Hepatocyte (in vitro differentiated cells): ENCODE measurements at regions not wholly inside any gene's neighbourhood (a gene's known extent, or its start where the extent isn't known, plus 50 kb on each side); places are given as distances from the start of the nearest gene placed in this dataset.

ENCODE experiments used
- DNase-seq: peaks from one replicate; pipeline ENCODE4 v3.0.0-alpha.2; 2016; ENCODE audit warnings: low spot score
- H2AFZ ChIP-seq: fragments of 200-600 bp; sonication (generic); 2 replicates; pipeline ENCODE4 v1.6.0; 2016; ENCODE audit warnings: antibody characterized with exemption, mild to moderate bottlenecking
- H3K27ac ChIP-seq: fragments of 200-600 bp; sonication (generic); 2 replicates; pipeline ENCODE4 v1.5.1; 2016; ENCODE audit warnings: mild to moderate bottlenecking
- H3K27me3 ChIP-seq: fragments of 200-600 bp; sonication (generic); 2 replicates; pipeline ENCODE4 v1.6.1; 2016
- H3K36me3 ChIP-seq: fragments of 200-600 bp; sonication (generic); replicated peaks from 2 replicates; pipeline ENCODE4 v1.5.1; 2016; ENCODE audit warnings: low read depth; ENCODE audit not compliant: insufficient read depth
- H3K4me1 ChIP-seq: fragments of 200-600 bp; sonication (generic); 2 replicates; pipeline ENCODE4 v1.5.1; 2016; ENCODE audit warnings: mild to moderate bottlenecking, moderate library complexity; ENCODE audit not compliant: insufficient read depth
- H3K4me2 ChIP-seq: fragments of 200-600 bp; sonication (generic); 2 replicates; pipeline ENCODE4 v1.6.0; 2016
- H3K4me3 ChIP-seq: fragments of 200-600 bp; sonication (generic); 2 replicates; pipeline ENCODE4 v1.5.1; 2016; ENCODE audit warnings: mild to moderate bottlenecking
- H3K79me2 ChIP-seq: fragments of 200-600 bp; sonication (generic); 2 replicates; pipeline ENCODE4 v1.6.0; 2017; ENCODE audit warnings: mild to moderate bottlenecking
- H3K9me2 ChIP-seq: fragments of 200-600 bp; sonication (generic); replicated peaks from 2 replicates; pipeline ENCODE4 v1.6.0; 2017; ENCODE audit warnings: mild to moderate bottlenecking; ENCODE audit not compliant: insufficient read depth
- H3K9me3 ChIP-seq: fragments of 200-600 bp; sonication (generic); 2 replicates; pipeline ENCODE4 v1.5.1; 2016; ENCODE audit warnings: low read depth, mild to moderate bottlenecking
- H4K20me1 ChIP-seq: fragments of 200-600 bp; sonication (generic); 2 replicates; pipeline ENCODE4 v1.6.0; 2016; ENCODE audit warnings: mild to moderate bottlenecking; ENCODE audit not compliant: insufficient read depth, poor library complexity, severe bottlenecking
- EZH2 ChIP-seq: fragments of 200-600 bp; sonication (generic); IDR thresholded peaks from 2 replicates; pipeline ENCODE4 v1.6.1; 2016; ENCODE audit warnings: antibody characterized with exemption, mild to moderate bottlenecking, borderline replicate concordance
- EZH2phosphoT487 ChIP-seq: fragments of 200-600 bp; sonication (generic); IDR thresholded peaks from one replicate; pipeline ENCODE4 v1.6.1; 2018; ENCODE audit warnings: antibody characterized with exemption, mild to moderate bottlenecking, low read depth, moderate library complexity; ENCODE audit not compliant: unreplicated experiment, severe bottlenecking
- WGBS: methylation state at CpG from one replicate; pipeline ENCODE4 v1.1.6; 2016; ENCODE audit warnings: low lambda C conversion rate; ENCODE audit errors: missing lambda C conversion rate; 5-methylcytosine and 5-hydroxymethylcytosine counted together
- TF ChIP-seq, protein P1 (sequence below): fragments of 200-600 bp; sonication (generic); IDR thresholded peaks from 2 replicates; pipeline ENCODE4 v1.5.1; 2016; ENCODE audit warnings: antibody characterized with exemption, mild to moderate bottlenecking; ENCODE audit not compliant: poor library complexity

DNA sequence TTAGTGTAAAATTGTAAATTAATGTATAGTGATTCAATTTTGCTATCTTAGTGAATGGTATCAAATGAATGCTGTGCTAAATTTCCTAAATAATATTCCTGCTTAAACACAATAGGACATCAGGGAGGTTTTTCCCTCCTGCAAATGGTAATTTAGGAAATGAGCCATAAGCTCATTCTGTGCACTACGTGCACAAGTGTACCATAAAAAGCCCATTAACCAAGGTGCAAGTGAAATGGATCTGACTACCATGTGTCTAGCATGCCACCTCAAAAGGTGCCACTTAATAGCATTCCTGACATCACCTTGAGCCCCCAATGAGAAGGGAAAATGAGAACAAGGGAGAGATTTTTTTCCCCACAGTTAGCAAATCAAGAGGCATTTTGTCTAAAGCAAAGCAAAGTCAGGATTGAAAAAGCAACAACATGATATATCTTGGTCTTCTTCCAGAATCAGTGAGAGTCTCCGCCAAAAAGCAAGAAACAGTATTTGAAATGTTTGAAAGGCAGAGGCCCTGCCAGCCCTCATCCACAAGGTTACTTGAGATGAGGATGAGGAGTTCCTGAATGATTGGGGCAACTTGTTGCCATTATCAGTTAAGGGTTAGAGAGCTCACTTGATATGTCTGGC, 334.2 kb upstream of the RSPO3 start:
- Histone ChIP-seq H3K4me1 (no peaks in the 10 kb centered on the region), H3K79me2 (no peaks in the 10 kb centered on the region), H3K4me2 (no peak overlapping the region), H3K9me2 (no peaks in the 10 kb centered on the region), H3K27me3 (no peaks in the 10 kb centered on the region), H3K4me3 (no peak overlapping the region), H4K20me1 (no peaks in the 10 kb centered on the region), H2AFZ (no peak overlapping the region), H3K27ac (no peak overlapping the region), H3K36me3 (no peaks in the 10 kb centered on the region), H3K9me3 (no peaks in the 10 kb centered on the region)
- no peak for TF ChIP-seq EZH2phosphoT487
- TF ChIP-seq, protein P1, sequence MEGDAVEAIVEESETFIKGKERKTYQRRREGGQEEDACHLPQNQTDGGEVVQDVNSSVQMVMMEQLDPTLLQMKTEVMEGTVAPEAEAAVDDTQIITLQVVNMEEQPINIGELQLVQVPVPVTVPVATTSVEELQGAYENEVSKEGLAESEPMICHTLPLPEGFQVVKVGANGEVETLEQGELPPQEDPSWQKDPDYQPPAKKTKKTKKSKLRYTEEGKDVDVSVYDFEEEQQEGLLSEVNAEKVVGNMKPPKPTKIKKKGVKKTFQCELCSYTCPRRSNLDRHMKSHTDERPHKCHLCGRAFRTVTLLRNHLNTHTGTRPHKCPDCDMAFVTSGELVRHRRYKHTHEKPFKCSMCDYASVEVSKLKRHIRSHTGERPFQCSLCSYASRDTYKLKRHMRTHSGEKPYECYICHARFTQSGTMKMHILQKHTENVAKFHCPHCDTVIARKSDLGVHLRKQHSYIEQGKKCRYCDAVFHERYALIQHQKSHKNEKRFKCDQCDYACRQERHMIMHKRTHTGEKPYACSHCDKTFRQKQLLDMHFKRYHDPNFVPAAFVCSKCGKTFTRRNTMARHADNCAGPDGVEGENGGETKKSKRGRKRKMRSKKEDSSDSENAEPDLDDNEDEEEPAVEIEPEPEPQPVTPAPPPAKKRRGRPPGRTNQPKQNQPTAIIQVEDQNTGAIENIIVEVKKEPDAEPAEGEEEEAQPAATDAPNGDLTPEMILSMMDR, result no peak
- no peak for TF ChIP-seq EZH2
- 73% methylated on average over 2 of the region's 2 CpGs for WGBS
- no peak for DNase-seq

GRCh38 chr6:126786262-126786661, 332.2 kb upstream of the RSPO3 start:
- no peaks in the 10 kb centered on the region for H4K20me1 ChIP-seq
- H2AFZ ChIP-seq, result no peak overlapping the region
- no peaks in the 10 kb centered on the region for H3K27me3 ChIP-seq
- H3K27ac ChIP-seq, result no peak overlapping the region
- H3K79me2 ChIP-seq, result no peaks in the 10 kb centered on the region
- H3K4me3 ChIP-seq, result no peak overlapping the region
- 89% methylated on average over 1 of the region's 1 CpG for WGBS
- H3K4me2 ChIP-seq, result no peak overlapping the region
- no peaks in the 10 kb centered on the region for H3K9me3 ChIP-seq
- TF ChIP-seq, protein P1, result no peak
- no peak for TF ChIP-seq EZH2phosphoT487
- TF ChIP-seq EZH2, result no peak
- no peak for DNase-seq
- no peaks in the 10 kb centered on the region for H3K36me3 ChIP-seq
- H3K9me2 ChIP-seq, result no peaks in the 10 kb centered on the region
- no peaks in the 10 kb centered on the region for H3K4me1 ChIP-seq

DNA sequence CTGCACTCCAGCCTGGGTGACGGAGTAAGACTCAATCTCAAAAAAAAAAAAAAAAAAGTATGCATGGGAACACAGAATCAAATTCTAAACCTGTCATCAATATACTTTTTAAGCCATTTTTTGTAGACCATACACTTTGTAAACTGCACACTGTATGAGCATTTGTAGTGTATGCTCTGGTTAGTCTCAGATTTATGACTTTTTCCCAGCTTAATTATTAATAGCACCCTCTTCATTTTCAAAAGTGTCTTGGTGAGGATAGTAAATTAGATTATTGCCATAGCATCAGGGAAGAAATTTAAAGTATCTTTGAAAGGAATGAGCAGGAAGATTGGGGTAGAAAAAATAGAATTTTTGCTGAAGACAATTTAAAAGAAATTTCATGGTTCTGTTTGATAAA, 330.8 kb upstream of the RSPO3 start:
- WGBS, result 100% methylated on average over 1 of the region's 1 CpG
- Histone ChIP-seq H3K27ac (no peak overlapping the region), H3K36me3 (no peaks in the 10 kb centered on the region), H3K79me2 (no peaks in the 10 kb centered on the region), H3K4me3 (no peak overlapping the region), H3K9me2 (no peaks in the 10 kb centered on the region), H3K27me3 (no peaks in the 10 kb centered on the region), H3K9me3 (no peaks in the 10 kb centered on the region), H3K4me2 (no peak overlapping the region), H2AFZ (no peak overlapping the region), H3K4me1 (no peaks in the 10 kb centered on the region), H4K20me1 (no peaks in the 10 kb centered on the region)
- TF ChIP-seq EZH2phosphoT487 (no peak), EZH2 (no peak)
- TF ChIP-seq, protein P1, result no peak
- no peak for DNase-seq
